Esophagus muscularis mucosa (tissue), 4 donors: ENCODE measurements at regions not wholly inside any gene's neighbourhood (a gene's known extent, or its start where the extent isn't known, plus 50 kb on each side); places are given as distances from the start of the nearest gene placed in this dataset.

Source experiments
- CTCF ChIP-seq, 3 experiments: fragments of 200-600 bp in 2 of 3; fragments of 450-650 bp in 1 of 3; sonication (generic) in 2 of 3; IDR thresholded peaks; one replicate each; pipeline ENCODE4 v1.5.1; 2017 to 2019; ENCODE audit warnings: antibody characterized with exemption in 3 of 3, mild to moderate bottlenecking in 2 of 3, moderate library complexity in 1 of 3
- EP300 ChIP-seq: sonication (generic); formaldehyde crosslinking; IDR thresholded peaks from one replicate; pipeline ENCODE4 v1.6.1; 2017; ENCODE audit warnings: antibody characterized with exemption
- POLR2A ChIP-seq: fragments of 450-650 bp; IDR thresholded peaks from one replicate; pipeline ENCODE4 v1.6.1; 2017; ENCODE audit warnings: antibody characterized with exemption, moderate library complexity, mild to moderate bottlenecking, low read depth

DNA sequence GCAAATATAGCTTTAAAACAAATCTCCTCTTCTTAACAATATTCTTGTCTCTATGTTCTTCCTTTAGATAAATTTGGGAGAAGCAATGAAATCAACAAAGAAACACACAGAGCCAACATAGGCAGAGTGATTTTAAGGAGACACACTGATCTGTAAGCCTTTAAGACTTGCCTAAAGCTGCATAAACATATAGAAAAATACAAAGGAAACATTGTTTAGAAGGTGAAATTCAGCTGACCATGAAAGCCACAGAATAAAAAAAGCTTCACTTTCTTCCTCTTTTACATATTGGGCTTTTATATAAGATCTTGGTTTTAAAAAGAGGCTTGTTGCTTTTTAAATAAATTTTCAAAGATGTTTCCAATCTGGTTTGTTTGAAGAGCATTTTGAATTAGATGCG lies 1277.5 kb downstream of the EFNA5 start:
- no peak for TF ChIP-seq POLR2A
- TF ChIP-seq CTCF (IDR thresholded peaks at IDR 0.05), result no peak
- no peak for TF ChIP-seq EP300
